ENCODE measurements at regions not wholly inside any gene's neighbourhood (a gene's known extent, or its start where the extent isn't known, plus 50 kb on each side); places are given as distances from the start of the nearest gene placed in this dataset.

GRCh38 chr2:21710496-21710895 is 586.7 kb downstream of the TDRD15 start:
- Histone ChIP-seq H3K27ac (ENCODE audit: low read depth) (no peak overlapping the region), H3K4me3 (ENCODE audit: low read depth, low read length) (no peak overlapping the region), H3K4me1 (ENCODE audit: insufficient read depth) (no peaks in the 10 kb centered on the region), H3K36me3 (ENCODE audit: insufficient read depth) (no peaks in the 10 kb centered on the region)
- DNase-seq (ENCODE audit: extremely low spot score) = no peak
- WGBS = 75% methylated on average over 3 of the region's 3 CpGs

- WGBS = 54% methylated on average over 4 of the region's 4 CpGs
- Histone ChIP-seq H3K4me1 (ENCODE audit: insufficient read depth) (no peaks in the 10 kb centered on the region), H3K4me3 (ENCODE audit: low read depth, low read length) (no peak overlapping the region), H3K36me3 (ENCODE audit: insufficient read depth) (no peaks in the 10 kb centered on the region), H3K27ac (ENCODE audit: low read depth) (no peak overlapping the region)
- no peak for DNase-seq (ENCODE audit: extremely low spot score)
These were observed 592.1 kb downstream of the TDRD15 start for GRCh38 chr2:21715887-21716286.

GRCh38 chr2:21727101-21727500 is 603.3 kb downstream of the TDRD15 start:
- H3K27ac ChIP-seq (ENCODE audit: low read depth) = no peak overlapping the region
- DNase-seq (ENCODE audit: extremely low spot score) = no peak
- H3K4me3 ChIP-seq (ENCODE audit: low read depth, low read length) = no peak overlapping the region
- 61% methylated on average over 4 of the region's 4 CpGs for WGBS
- no peaks in the 10 kb centered on the region for H3K36me3 ChIP-seq (ENCODE audit: insufficient read depth)
- no peaks in the 10 kb centered on the region for H3K4me1 ChIP-seq (ENCODE audit: insufficient read depth)

- no peak overlapping the region for H3K27ac ChIP-seq (ENCODE audit: low read depth)
- no peak overlapping the region for H3K4me3 ChIP-seq (ENCODE audit: low read depth, low read length)
- no peak for DNase-seq (ENCODE audit: extremely low spot score)
- WGBS = 93% methylated on average over 2 of the region's 2 CpGs
- H3K36me3 ChIP-seq (ENCODE audit: insufficient read depth) = no peaks in the 10 kb centered on the region
- H3K4me1 ChIP-seq (ENCODE audit: insufficient read depth) = no peaks in the 10 kb centered on the region
These were observed 604.4 kb downstream of the TDRD15 start for GRCh38 chr2:21728133-21728532.

- no peak for DNase-seq (ENCODE audit: extremely low spot score)
- H3K27ac ChIP-seq (ENCODE audit: low read depth) = no peak overlapping the region
- no peak overlapping the region for H3K4me3 ChIP-seq (ENCODE audit: low read depth, low read length)
- no peaks in the 10 kb centered on the region for H3K36me3 ChIP-seq (ENCODE audit: insufficient read depth)
- WGBS = 76% methylated on average over 3 of the region's 3 CpGs
- no peaks in the 10 kb centered on the region for H3K4me1 ChIP-seq (ENCODE audit: insufficient read depth)
These were observed 606.4 kb downstream of the TDRD15 start for GRCh38 chr2:21730141-21730540.

- DNase-seq (ENCODE audit: extremely low spot score) = no peak
- WGBS = 49% methylated on average over 2 of the region's 2 CpGs
- Histone ChIP-seq H3K27ac (ENCODE audit: low read depth) (no peak overlapping the region), H3K4me3 (ENCODE audit: low read depth, low read length) (no peak overlapping the region), H3K36me3 (ENCODE audit: insufficient read depth) (no peaks in the 10 kb centered on the region), H3K4me1 (ENCODE audit: insufficient read depth) (no peaks in the 10 kb centered on the region)
These were observed 616.7 kb downstream of the TDRD15 start for GRCh38 chr2:21740484-21740883.

GRCh38 chr2:21746499-21746898 is 622.7 kb downstream of the TDRD15 start:
- 94% methylated on average over 3 of the region's 3 CpGs for WGBS
- DNase-seq (ENCODE audit: extremely low spot score) = no peak
- Histone ChIP-seq H3K36me3 (ENCODE audit: insufficient read depth) (no peaks in the 10 kb centered on the region), H3K4me1 (ENCODE audit: insufficient read depth) (no peaks in the 10 kb centered on the region), H3K4me3 (ENCODE audit: low read depth, low read length) (no peak overlapping the region), H3K27ac (ENCODE audit: low read depth) (no peak overlapping the region)

- Histone ChIP-seq H3K36me3 (ENCODE audit: insufficient read depth) (no peaks in the 10 kb centered on the region), H3K27ac (ENCODE audit: low read depth) (no peak overlapping the region), H3K4me3 (ENCODE audit: low read depth, low read length) (no peak overlapping the region), H3K4me1 (ENCODE audit: insufficient read depth) (no peaks in the 10 kb centered on the region)
- no peak for DNase-seq (ENCODE audit: extremely low spot score)
- 62% methylated on average over 4 of the region's 4 CpGs for WGBS
These were observed 624.7 kb downstream of the TDRD15 start for GRCh38 chr2:21748501-21748900.

- Histone ChIP-seq H3K27ac (ENCODE audit: low read depth) (no peak overlapping the region), H3K4me1 (ENCODE audit: insufficient read depth) (no peaks in the 10 kb centered on the region), H3K36me3 (ENCODE audit: insufficient read depth) (no peaks in the 10 kb centered on the region), H3K4me3 (ENCODE audit: low read depth, low read length) (no peak overlapping the region)
- WGBS = 74% methylated on average over 5 of the region's 5 CpGs
- no peak for DNase-seq (ENCODE audit: extremely low spot score)
These were observed 630.5 kb downstream of the TDRD15 start for GRCh38 chr2:21754164-21754788.

GRCh38 chr2:21757805-21758430 is 634.1 kb downstream of the TDRD15 start:
- Histone ChIP-seq H3K27ac (ENCODE audit: low read depth) (no peak overlapping the region), H3K4me1 (ENCODE audit: insufficient read depth) (no peaks in the 10 kb centered on the region), H3K4me3 (ENCODE audit: low read depth, low read length) (no peak overlapping the region), H3K36me3 (ENCODE audit: insufficient read depth) (no peaks in the 10 kb centered on the region)
- 38% methylated on average over 11 of the region's 11 CpGs for WGBS
- no peak for DNase-seq (ENCODE audit: extremely low spot score)

- no peaks in the 10 kb centered on the region for H3K4me1 ChIP-seq (ENCODE audit: insufficient read depth)
- DNase-seq (ENCODE audit: extremely low spot score) = no peak
- no peaks in the 10 kb centered on the region for H3K36me3 ChIP-seq (ENCODE audit: insufficient read depth)
- H3K4me3 ChIP-seq (ENCODE audit: low read depth, low read length) = no peak overlapping the region
- H3K27ac ChIP-seq (ENCODE audit: low read depth) = no peak overlapping the region
These were observed 636.1 kb downstream of the TDRD15 start for GRCh38 chr2:21759819-21760218.

GRCh38 chr2:21761361-21761760 is 637.6 kb downstream of the TDRD15 start:
- Histone ChIP-seq H3K4me1 (ENCODE audit: insufficient read depth) (no peaks in the 10 kb centered on the region), H3K27ac (ENCODE audit: low read depth) (no peak overlapping the region), H3K4me3 (ENCODE audit: low read depth, low read length) (no peak overlapping the region), H3K36me3 (ENCODE audit: insufficient read depth) (no peaks in the 10 kb centered on the region)
- WGBS = 85% methylated on average over 2 of the region's 2 CpGs
- no peak for DNase-seq (ENCODE audit: extremely low spot score)

- Histone ChIP-seq H3K4me3 (ENCODE audit: low read depth, low read length) (no peak overlapping the region), H3K27ac (ENCODE audit: low read depth) (no peak overlapping the region)
These were observed 639.7 kb downstream of the TDRD15 start for GRCh38 chr2:21763501-21763900.

GRCh38 chr2:21770787-21771186 is 647.0 kb downstream of the TDRD15 start:
- H3K4me3 ChIP-seq (ENCODE audit: low read depth, low read length) = no peak overlapping the region
- DNase-seq (ENCODE audit: extremely low spot score) = no peak
- 79% methylated on average over 1 of the region's 1 CpG for WGBS
- H3K4me1 ChIP-seq (ENCODE audit: insufficient read depth) = no peaks in the 10 kb centered on the region
- no peaks in the 10 kb centered on the region for H3K36me3 ChIP-seq (ENCODE audit: insufficient read depth)
- no peak overlapping the region for H3K27ac ChIP-seq (ENCODE audit: low read depth)

More at GRCh38 chr2:21763501-21763900, 639.7 kb downstream of the TDRD15 start:
- H3K4me1 ChIP-seq (ENCODE audit: insufficient read depth) = no peaks in the 10 kb centered on the region
- DNase-seq (ENCODE audit: extremely low spot score) = no peak
- H3K36me3 ChIP-seq (ENCODE audit: insufficient read depth) = no peaks in the 10 kb centered on the region

Measured in urinary bladder (tissue), 3 donors.